IMR-90 (cell line): ENCODE measurements at regions not wholly inside any gene's neighbourhood (a gene's known extent, or its start where the extent isn't known, plus 50 kb on each side); places are given as distances from the start of the nearest gene placed in this dataset.

Source experiments
- ATAC-seq: fragments of 200-7000 bp; cut with Tn5 transposase; 2 replicates; pipeline ENCODE4 v1.9.1; 2020; ENCODE audit warnings: low read depth, mild to moderate bottlenecking, moderate library complexity
- BruUV-seq: library from RNA; stranded (reverse); fragments of 400-500 nt; replicated peaks from 2 replicates; lab custom pipeline; 2021; lab: Mats Ljungman, UMichigan
- CTCF ChIA-PET: fragments of 300-600 bp; formaldehyde crosslinking; extraction: SDS; loops from one replicate; lab custom pipeline; 2021; ENCODE audit warnings: antibody characterized with exemption; lab: Yijun Ruan, JAX
- POLR2A ChIA-PET: fragments of 300-600 bp; sonication (Branson Sonifier 250); formaldehyde crosslinking; loops from one replicate; lab custom pipeline; 2022; ENCODE audit warnings: antibody characterized with exemption; ENCODE audit not compliant: unreplicated experiment; lab: Charles Lee
- DNase-seq: peaks from one replicate; pipeline ENCODE4 v3.0.0; 2013
- H2AFZ ChIP-seq: replicated peaks from 2 replicates; pipeline ENCODE3; 2013; ENCODE audit warnings: low read length, mild to moderate bottlenecking; ENCODE audit not compliant: poor library complexity
- H2AK5ac ChIP-seq: 2 replicates; pipeline ENCODE4 v1.6.1; 2013; ENCODE audit warnings: low read depth, low read length, inconsistent platforms
- H2AK9ac ChIP-seq: replicated peaks from 2 replicates; pipeline ENCODE3; 2013; ENCODE audit warnings: mild to moderate bottlenecking, low read depth, low read length, moderate library complexity; ENCODE audit not compliant: poor library complexity
- H2BK120ac ChIP-seq: 2 replicates; pipeline ENCODE4 v1.6.1; 2013; ENCODE audit warnings: low read depth, low read length, inconsistent platforms
- H2BK15ac ChIP-seq: 3 replicates; pipeline ENCODE4 v1.6.1; 2013; ENCODE audit warnings: low read depth, low read length, inconsistent platforms
- H2BK20ac ChIP-seq: 2 replicates; pipeline ENCODE4 v1.6.1; 2013; ENCODE audit warnings: low read depth, mild to moderate bottlenecking, inconsistent platforms, low read length, moderate library complexity
- H2BK5ac ChIP-seq: 2 replicates; pipeline ENCODE4 v1.6.1; 2013; ENCODE audit warnings: mild to moderate bottlenecking, low read depth, low read length, inconsistent platforms; ENCODE audit not compliant: poor library complexity, severe bottlenecking
- H3K14ac ChIP-seq: replicated peaks from 2 replicates; pipeline ENCODE4 v1.6.1; 2013; ENCODE audit warnings: low read depth, low read length, inconsistent platforms
- H3K18ac ChIP-seq: 2 replicates; pipeline ENCODE4 v1.6.1; 2013; ENCODE audit warnings: low read depth, low read length, control low read depth
- H3K23ac ChIP-seq: 2 replicates; pipeline ENCODE4 v1.6.1; 2013; ENCODE audit warnings: low read depth, low read length, inconsistent platforms
- H3K27ac ChIP-seq: 2 replicates; pipeline ENCODE4 v1.5.1; 2013; ENCODE audit warnings: mild to moderate bottlenecking, control low read depth, low read length; ENCODE audit not compliant: insufficient read depth
- H3K27me3 ChIP-seq: 2 replicates; pipeline ENCODE4 v1.6.1; 2013; ENCODE audit warnings: low read length; ENCODE audit not compliant: control insufficient read depth, insufficient read depth
- H3K36me3 ChIP-seq: 2 replicates; pipeline ENCODE4 v1.6.1; 2013; ENCODE audit warnings: low read length, mixed read lengths; ENCODE audit not compliant: control insufficient read depth, insufficient read depth
- H3K4ac ChIP-seq: 2 replicates; pipeline ENCODE4 v1.6.1; 2013; ENCODE audit warnings: low read depth, low read length, inconsistent platforms
- H3K4me1 ChIP-seq: 2 replicates; pipeline ENCODE4 v1.6.1; 2013; ENCODE audit warnings: low read length, mixed read lengths; ENCODE audit not compliant: control insufficient read depth, insufficient read depth
- H3K4me2 ChIP-seq: 2 replicates; pipeline ENCODE4 v1.6.1; 2013; ENCODE audit warnings: low read depth, mild to moderate bottlenecking, control low read depth, low read length, moderate library complexity
- H3K4me3 ChIP-seq: 2 replicates; pipeline ENCODE4 v1.5.1; 2013; ENCODE audit warnings: low read depth, mild to moderate bottlenecking, control low read depth, low read length, moderate library complexity; ENCODE audit not compliant: insufficient read depth
- H3K56ac ChIP-seq: 2 replicates; pipeline ENCODE4 v1.6.1; 2013; ENCODE audit warnings: low read length, inconsistent platforms; ENCODE audit not compliant: insufficient read depth; ENCODE audit errors: extremely low read depth
- H3K79me1 ChIP-seq, 2 experiments: 2 replicates each; pipeline ENCODE4 v1.6.1; 2013; ENCODE audit warnings: low read length in 2 of 2, inconsistent platforms in 1 of 2, low read depth in 1 of 2
- H3K9ac ChIP-seq: 2 replicates; pipeline ENCODE4 v1.6.1; 2013; ENCODE audit warnings: low read depth, low read length, control low read depth
- H3K9me1 ChIP-seq: 2 replicates; pipeline ENCODE4 v1.6.1; 2013; ENCODE audit warnings: low read length, inconsistent platforms; ENCODE audit not compliant: insufficient read depth
- H3K9me3 ChIP-seq: 2 replicates; pipeline ENCODE4 v1.6.1; 2013; ENCODE audit warnings: low read length; ENCODE audit not compliant: control insufficient read depth, insufficient read depth
- H4K20me1 ChIP-seq: 2 replicates; pipeline ENCODE4 v1.6.1; 2013; ENCODE audit warnings: low read length, inconsistent platforms; ENCODE audit not compliant: insufficient read depth
- H4K5ac ChIP-seq: 2 replicates; pipeline ENCODE4 v1.6.1; 2013; ENCODE audit warnings: mild to moderate bottlenecking, low read depth, low read length, control low read depth
- H4K8ac ChIP-seq, 2 experiments: 2 replicates each; pipeline ENCODE4 v1.6.1; 2013; ENCODE audit warnings: low read depth in 2 of 2, low read length in 2 of 2, control low read depth in 1 of 2, inconsistent platforms in 1 of 2
- H4K91ac ChIP-seq: 2 replicates; pipeline ENCODE4 v1.6.1; 2013; ENCODE audit warnings: low read depth, low read length, inconsistent platforms; ENCODE audit not compliant: insufficient read depth
- BHLHE40 ChIP-seq: fragments of 150-350 bp; IDR thresholded peaks from 2 replicates; pipeline ENCODE4 v1.6.1; 2016; ENCODE audit warnings: mild to moderate bottlenecking, low read depth, low read length
- FOS ChIP-seq: fragments of 150-350 bp; IDR thresholded peaks from 2 replicates; pipeline ENCODE4 v1.6.1; 2016; ENCODE audit warnings: low read depth, low read length
- MAZ ChIP-seq: IDR thresholded peaks from 2 replicates; pipeline ENCODE4 v1.6.1; 2012; ENCODE audit warnings: low read depth, mild to moderate bottlenecking, low read length, improper control_type of control experiment, moderate library complexity, borderline replicate concordance
- MXI1 ChIP-seq: IDR thresholded peaks from 2 replicates; pipeline ENCODE4 v1.6.1; 2012; ENCODE audit warnings: low read depth, mild to moderate bottlenecking, low read length, moderate library complexity, borderline replicate concordance
- POLR2A ChIP-seq: IDR thresholded peaks from 2 replicates; pipeline ENCODE4 v1.6.1; 2012; ENCODE audit warnings: mild to moderate bottlenecking, low read depth, low read length
- SMC3 ChIP-seq: fragments of 150-350 bp; IDR thresholded peaks from 2 replicates; pipeline ENCODE4 v1.6.1; 2016; ENCODE audit warnings: low read depth, mild to moderate bottlenecking, antibody characterized with exemption, low read length, moderate library complexity
- WGBS, 2 experiments: methylation state at CpG; one replicate each; pipeline versions ENCODE4 v1.1.5 to v1.1.7; 2013; ENCODE audit warnings: missing lambda C conversion rate in 2 of 2; ENCODE audit not compliant: insufficient read length in 1 of 2; ENCODE audit errors: extremely low coverage in 2 of 2; 5-methylcytosine and 5-hydroxymethylcytosine counted together
- dilution Hi-C: fragments of 300-500 bp; cut with HindIII; formaldehyde crosslinking; loops from one replicate; pipeline ENCODE4 v1.14.3; 2018; ENCODE audit warnings: low sequenced_read_pairs; ENCODE audit not compliant: unreplicated experiment
- in situ Hi-C: fragments of 300-500 bp; cut with MboI; formaldehyde crosslinking; loops from 3 replicates; pipeline ENCODE4 v1.14.3; 2019; ENCODE audit warnings: low sequenced_read_pairs, inconsistent platforms, mixed read lengths
- intact Hi-C: fragments of 100-400 bp; cut with micrococcal nuclease; formaldehyde crosslinking; loops from 2 replicates; pipeline ENCODE4 v1.10.0; 2022

DNA sequence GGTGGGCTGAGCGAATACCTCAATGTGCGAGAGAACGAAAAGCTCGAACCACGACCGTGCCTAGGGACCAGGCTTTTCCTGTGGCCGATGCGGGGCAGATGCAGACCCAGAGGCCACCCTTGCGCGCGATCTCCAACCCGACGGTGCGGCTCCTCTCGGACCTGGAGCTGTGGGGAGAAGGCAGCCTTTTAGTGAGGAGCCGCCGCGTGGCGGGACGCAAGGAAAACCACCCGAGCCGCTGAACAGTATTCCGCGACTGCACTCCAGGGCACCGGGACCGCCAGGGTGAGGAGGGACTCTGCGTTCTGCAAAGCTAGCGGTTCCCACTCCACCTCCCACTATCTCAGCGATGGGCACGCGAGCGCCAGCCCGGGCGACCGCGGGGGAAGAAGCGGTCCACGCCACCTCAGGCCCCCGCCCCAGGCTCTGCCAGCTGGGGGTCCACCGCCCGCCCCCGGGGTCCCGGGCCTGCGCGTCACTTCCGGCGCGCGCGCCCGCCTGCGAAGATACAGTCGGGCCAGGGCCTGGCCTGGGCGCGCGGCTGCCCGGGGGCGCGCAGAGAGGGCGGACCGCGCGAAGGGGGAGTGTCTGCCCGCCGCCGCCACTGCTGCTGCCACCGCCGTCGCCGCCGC, 66.5 kb upstream of the PRKACB start:
- in situ Hi-C loops (no loop called here), dilution Hi-C loops (no loop called here), intact Hi-C loops (loop anchor here (2.0 to 5.0 kb wide), 3 partner anchors 45 to 355 kb away; partner anchors contain the start of gene TTLL7)
- peak; percentile 64 for DNase-seq
- peak; percentile 94 for ATAC-seq
- peak overlapping the region; percentile 41; the same call in 2 of the 3 replicates for H2BK15ac ChIP-seq
- CTCF ChIA-PET: interaction anchor here (0.6 kb wide), 1 partner anchor 224 kb away, joined by 3 read pairs; the partner anchor contains the start of gene SAMD13
- peaks cover 6% of the 10 kb centered on the region for H4K20me1 ChIP-seq
- TF ChIP-seq BHLHE40 (peak; percentile 48; the same call in 1 of the 2 replicates), MAZ (peak; percentile 7; the same call in 1 of the 2 replicates), MXI1 (peak; percentile 29; the same call in 1 of the 2 replicates), FOS (no peak), POLR2A (peak; percentile 81), SMC3 (no peak; the same call in 1 of the 2 replicates)
- H4K5ac ChIP-seq: peak overlapping the region; percentile 80
- peak overlapping the region; percentile 82 for H3K18ac ChIP-seq
- POLR2A ChIA-PET: interaction anchor here (0.7 kb wide), 1 partner anchor 34 kb away, joined by 3 read pairs; no protein-coding TSS in a partner anchor
- peak overlapping the region; percentile 25; the same call in 1 of the 2 replicates for H2AK5ac ChIP-seq
- H3K79me1 ChIP-seq: peaks cover 18 to 25% of the 10 kb centered on the region in 2 experiments
- H2BK5ac ChIP-seq: peak overlapping the region; percentile 77
- H4K91ac ChIP-seq: peak overlapping the region; percentile 59
- H3K9me1 ChIP-seq: 0 out of 2 replicates have a peak, but pooled peaks cover 5% of the 10 kb centered on the region
- H3K27ac ChIP-seq: peak overlapping the region; percentile 98
- H3K4ac ChIP-seq: peak overlapping the region; percentile 91
- peak overlapping the region; percentile 72 for H3K4me2 ChIP-seq
- H3K4me3 ChIP-seq: peak overlapping the region; percentile 93
- H3K27me3 ChIP-seq: no peaks in the 10 kb centered on the region
- peak overlapping the region; percentile 92 for H3K14ac ChIP-seq
- H2AK9ac ChIP-seq: peak overlapping the region; percentile 83
- no peaks in the 10 kb centered on the region for H3K9me3 ChIP-seq
- peak overlapping the region; percentile 58 to 70 for H4K8ac ChIP-seq
- H3K4me1 ChIP-seq: no peaks in the 10 kb centered on the region; the same call in 1 of the 2 replicates
- H2AFZ ChIP-seq: peak overlapping the region; percentile 95
- no peaks in the 10 kb centered on the region for H3K36me3 ChIP-seq
- BruUV-seq: TSS peak; percentile 89
- H2BK120ac ChIP-seq: peak overlapping the region; percentile 95
- H3K23ac ChIP-seq: peak overlapping the region; percentile 94
- 1% methylated on average over 15 of the region's 71 CpGs; no CpG with 5 or more reads in 1 of the 2 experiments for WGBS, 2 experiments
- peak overlapping the region; percentile 71; the same call in 1 of the 2 replicates for H2BK20ac ChIP-seq
- H3K56ac ChIP-seq: peak overlapping the region; percentile 56
- peak overlapping the region; percentile 87 for H3K9ac ChIP-seq
